NK-92 treated with Interleukin-12 subunit alpha and Interleukin-12 subunit beta, amount 100 ng/mL, for 24 hours (cell line): ENCODE measurements at regions not wholly inside any gene's neighbourhood (a gene's known extent, or its start where the extent isn't known, plus 50 kb on each side); places are given as distances from the start of the nearest gene placed in this dataset.
"Not testable (repeated sequence)": the region's sequence is repeated elsewhere in the genome, so short reads cannot be mapped to it uniquely, and the experiment has no call there.

Source experiments
- DNase-seq: peaks from one replicate; lab custom pipeline; 2025; lab: John Stamatoyannopoulos, UW

GRCh38 chr9:109976303-109976702 is 196.3 kb downstream of the PALM2AKAP2 start:
- DNase-seq = no peak

DNA sequence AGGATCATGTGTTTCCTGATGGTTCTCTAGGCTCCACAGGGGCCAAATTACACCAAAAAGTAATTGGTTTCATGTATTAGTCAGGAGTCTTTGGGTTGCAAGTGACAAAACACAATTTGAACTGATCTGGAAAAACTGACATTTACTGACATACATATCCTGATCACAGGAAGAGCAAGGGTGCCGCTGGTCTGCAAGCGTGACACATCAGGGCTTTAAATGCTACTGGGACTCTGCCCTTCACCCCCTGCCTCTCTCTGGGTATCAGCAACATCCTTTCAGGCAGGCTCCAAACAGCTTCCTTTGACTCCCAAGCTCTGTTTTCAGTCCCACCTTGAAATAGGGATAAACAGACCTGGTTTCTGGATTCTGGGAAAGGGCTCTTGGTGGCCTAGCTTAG is 197.5 kb downstream of the PALM2AKAP2 start:
- DNase-seq = no peak

GRCh38 chr9:109981091-109981490 is 201.1 kb downstream of the PALM2AKAP2 start:
- DNase-seq = no peak

- no peak for DNase-seq
Measured at GRCh38 chr9:109986521-109986991, 206.6 kb downstream of the PALM2AKAP2 start.

GRCh38 chr9:109989296-109989695 is 209.3 kb downstream of the PALM2AKAP2 start:
- no peak for DNase-seq

- DNase-seq = no peak
Measured at GRCh38 chr9:109990541-109990940, 210.5 kb downstream of the PALM2AKAP2 start.

- no peak for DNase-seq
Measured at GRCh38 chr9:109992293-109992692, 212.3 kb downstream of the PALM2AKAP2 start.

DNA sequence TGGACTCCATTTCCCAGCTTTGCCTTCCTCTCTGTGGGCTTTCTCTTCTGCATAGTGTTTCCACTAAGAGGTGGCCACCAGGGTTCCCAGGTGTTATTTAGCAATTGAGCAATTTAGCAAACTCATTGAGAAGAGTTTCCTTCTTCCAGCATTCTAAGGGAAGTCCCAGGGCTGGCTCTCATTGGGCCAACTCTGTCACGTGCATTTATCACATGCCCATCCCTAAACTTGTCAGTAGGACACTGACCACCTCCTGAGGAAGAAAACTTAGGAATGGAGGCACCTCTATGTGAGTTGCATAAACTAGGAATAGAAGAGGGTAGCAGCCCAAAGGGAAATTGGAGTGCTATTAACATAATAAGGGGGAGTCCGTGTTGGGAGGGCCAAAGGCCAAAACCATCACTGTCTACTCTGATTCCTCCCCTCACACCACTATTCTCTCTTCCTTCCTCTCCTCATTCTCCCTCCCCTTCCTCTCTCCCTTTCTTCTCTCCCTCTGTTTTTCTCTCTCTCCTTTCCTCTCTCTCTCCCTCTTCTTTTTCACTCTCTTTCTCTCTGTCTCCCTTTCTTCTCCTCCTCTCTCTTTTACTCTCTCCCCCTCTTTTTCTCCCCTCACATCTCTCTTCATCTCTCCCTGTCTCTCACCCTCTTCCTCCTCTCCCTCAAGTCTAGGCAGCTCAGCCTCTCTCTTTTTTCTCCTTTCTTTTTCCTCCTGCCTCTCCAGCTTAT is 213.4 kb downstream of the PALM2AKAP2 start:
- no peak for DNase-seq

- no peak for DNase-seq
Measured at GRCh38 chr9:109994141-109994540, 213.8 kb downstream of the C9orf152 start.

- no peak for DNase-seq
Measured at GRCh38 chr9:109996936-109997580, 210.9 kb downstream of the C9orf152 start.

GRCh38 chr9:109997682-109998081 is 210.3 kb downstream of the C9orf152 start:
- no peak for DNase-seq

GRCh38 chr9:110005521-110005920 is 202.4 kb downstream of the C9orf152 start:
- DNase-seq = not testable (repeated sequence)

- DNase-seq = no peak
Measured at GRCh38 chr9:110006657-110007056, 201.3 kb downstream of the C9orf152 start.

- DNase-seq = no peak
Measured at GRCh38 chr9:110007477-110008270, 200.3 kb downstream of the C9orf152 start.

- DNase-seq = no peak
Measured at GRCh38 chr9:110008663-110009062, 199.3 kb downstream of the C9orf152 start.

DNA sequence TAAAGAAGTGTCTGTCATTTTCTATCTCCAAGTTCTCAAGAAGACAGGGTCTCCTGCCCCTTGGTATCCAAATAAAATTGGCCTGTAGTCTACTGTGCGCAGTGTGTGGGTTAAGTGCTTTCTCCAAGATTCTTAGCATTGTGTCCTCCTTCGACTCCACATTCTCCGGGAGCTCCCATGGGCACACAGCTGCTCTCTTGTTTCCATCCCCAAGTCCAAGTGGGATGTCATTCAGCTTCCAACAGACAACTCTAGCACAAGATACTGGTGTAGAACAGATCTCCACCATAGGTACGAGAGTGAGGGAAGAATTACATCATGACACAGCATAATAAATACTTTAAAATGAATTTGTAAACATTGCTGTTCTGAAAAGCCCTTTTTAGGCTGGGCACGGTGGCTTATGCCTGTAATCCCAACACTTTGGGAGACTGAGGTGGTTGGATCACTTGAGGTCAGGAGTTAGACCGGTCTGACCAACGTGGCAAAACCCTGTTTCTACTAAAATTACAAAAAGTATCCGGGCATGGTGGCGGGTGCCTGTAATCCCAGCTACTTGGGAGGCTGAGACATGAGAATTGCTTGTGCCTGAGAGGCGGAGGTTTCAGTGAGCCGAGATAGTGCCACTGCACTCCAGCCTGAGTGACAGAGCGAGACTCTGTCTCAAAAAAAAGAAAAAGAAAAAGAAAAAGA is 196.2 kb downstream of the C9orf152 start:
- DNase-seq = no peak

DNA sequence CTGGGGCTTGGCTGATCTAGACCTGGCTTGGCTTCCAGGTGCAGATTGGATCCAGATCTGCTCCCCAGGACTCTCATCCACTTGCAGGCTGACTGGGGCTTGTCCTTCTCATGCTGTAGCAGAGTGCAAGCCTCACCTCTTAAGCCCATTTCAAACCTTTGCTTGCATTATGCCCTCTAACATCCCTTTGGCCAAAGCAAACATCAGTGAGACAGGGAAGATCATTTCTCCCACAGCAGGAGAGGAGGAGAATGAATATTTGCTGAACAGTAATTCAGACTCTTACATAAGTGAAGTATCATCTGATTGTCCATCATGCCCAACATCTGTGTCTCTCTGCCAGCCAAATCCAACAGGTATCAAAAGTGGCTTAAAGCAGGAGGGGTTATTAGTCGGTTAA is 194.9 kb downstream of the C9orf152 start:
- no peak for DNase-seq

DNA sequence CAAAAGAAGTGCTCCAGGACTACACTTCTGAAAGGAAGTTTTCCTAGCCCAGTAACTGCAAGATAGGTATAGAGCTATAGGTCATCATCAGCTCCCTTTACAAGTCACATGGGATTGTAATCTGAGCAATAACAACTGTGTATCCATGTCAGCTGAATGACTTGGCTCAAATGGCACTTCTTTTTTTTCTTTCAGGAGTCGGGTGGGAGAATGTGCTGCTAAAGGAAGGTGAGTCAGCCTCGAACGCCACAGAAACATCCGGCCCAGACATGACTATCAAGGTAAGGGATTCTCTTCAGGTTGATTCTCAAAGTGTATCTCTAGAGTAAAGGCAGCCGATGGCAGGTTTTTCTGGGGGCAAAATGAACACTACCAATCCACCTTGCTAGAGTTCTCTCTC is 192.2 kb downstream of the C9orf152 start:
- no peak for DNase-seq

GRCh38 chr9:110016340-110016739 is 191.6 kb downstream of the C9orf152 start:
- no peak for DNase-seq

DNA sequence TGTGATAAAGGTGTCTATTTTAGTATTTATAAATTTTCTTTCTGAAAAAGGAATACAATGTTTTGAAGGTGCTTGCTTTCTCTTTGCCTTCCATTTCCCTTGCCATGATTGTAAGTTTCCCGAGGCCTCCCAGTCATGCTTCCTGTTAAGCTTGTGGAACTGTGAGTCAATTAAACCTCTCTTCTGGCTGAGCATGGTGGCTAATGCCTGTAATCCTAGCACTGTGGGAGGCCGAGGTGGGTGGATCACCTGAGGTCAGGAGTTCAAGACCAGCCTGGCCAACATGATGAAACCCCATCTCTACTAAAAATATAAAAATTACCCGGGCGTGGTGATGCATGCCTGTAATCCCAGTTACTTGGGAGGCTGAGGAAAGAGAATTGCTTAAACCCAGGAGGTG is 187.7 kb downstream of the C9orf152 start:
- DNase-seq = not testable (repeated sequence)

DNA sequence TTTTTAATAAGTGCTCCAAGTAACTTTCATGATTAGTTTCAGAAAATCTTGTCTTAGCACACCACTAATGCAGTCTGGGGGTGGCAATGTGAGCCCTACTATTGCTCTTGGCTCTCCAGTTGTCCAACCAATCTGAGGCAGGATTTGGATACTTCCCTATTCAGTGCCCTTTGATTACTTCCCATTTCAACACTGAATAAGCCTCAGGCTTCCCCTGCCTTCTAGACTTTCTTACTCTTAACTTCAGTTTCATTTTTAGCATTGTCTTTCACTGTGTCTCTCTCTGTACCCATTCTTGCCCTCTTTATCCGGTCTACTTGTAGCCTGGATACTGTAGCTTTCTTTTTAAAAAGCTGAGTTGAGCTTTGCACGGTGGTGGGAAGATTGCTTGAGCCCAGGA is 186.1 kb downstream of the C9orf152 start:
- no peak for DNase-seq

GRCh38 chr9:110023221-110023620 is 184.7 kb downstream of the C9orf152 start:
- DNase-seq = not testable (repeated sequence)
